HS-5 (cell line): ENCODE measurements at regions not wholly inside any gene's neighbourhood (a gene's known extent, or its start where the extent isn't known, plus 50 kb on each side); places are given as distances from the start of the nearest gene placed in this dataset.

Source experiments
- DNase-seq: peaks from one replicate; pipeline ENCODE4 v3.0.0-alpha.2; 2012; ENCODE audit warnings: low read depth

- no peak for DNase-seq
Measured at GRCh38 chr4:123497340-123497739, 100.7 kb downstream of the SPRY1 start.

- DNase-seq: no peak
Measured at GRCh38 chr4:123501733-123502132, 105.1 kb downstream of the SPRY1 start.

- no peak for DNase-seq
Measured at GRCh38 chr4:123503698-123504363, 107.2 kb downstream of the SPRY1 start.

GRCh38 chr4:123505095-123506010 is 108.8 kb downstream of the SPRY1 start:
- no peak for DNase-seq

GRCh38 chr4:123506011-123506695 is 109.6 kb downstream of the SPRY1 start:
- DNase-seq: no peak

GRCh38 chr4:123507376-123507775 is 110.8 kb downstream of the SPRY1 start:
- no peak for DNase-seq

GRCh38 chr4:123510221-123510620 is 113.6 kb downstream of the SPRY1 start:
- DNase-seq: no peak

GRCh38 chr4:123510659-123511058 is 114.1 kb downstream of the SPRY1 start:
- DNase-seq: no peak

GRCh38 chr4:123516576-123516975 is 120.0 kb downstream of the SPRY1 start:
- no peak for DNase-seq

- no peak for DNase-seq
Measured at GRCh38 chr4:123517176-123517575, 120.6 kb downstream of the SPRY1 start.

GRCh38 chr4:123517971-123518370 is 121.4 kb downstream of the SPRY1 start:
- no peak for DNase-seq

GRCh38 chr4:123520325-123520724 is 123.7 kb downstream of the SPRY1 start:
- no peak for DNase-seq

- no peak for DNase-seq
Measured at GRCh38 chr4:123522081-123522480, 125.5 kb downstream of the SPRY1 start.

GRCh38 chr4:123522646-123523045 is 126.1 kb downstream of the SPRY1 start:
- no peak for DNase-seq

GRCh38 chr4:123524958-123525628 is 128.5 kb downstream of the SPRY1 start:
- no peak for DNase-seq

- no peak for DNase-seq
Measured at GRCh38 chr4:123526511-123526910, 129.9 kb downstream of the SPRY1 start.

GRCh38 chr4:123528501-123529277 is 132.1 kb downstream of the SPRY1 start:
- no peak for DNase-seq

GRCh38 chr4:123529278-123529568 is 132.6 kb downstream of the SPRY1 start:
- DNase-seq: no peak

GRCh38 chr4:123530357-123530756 is 133.8 kb downstream of the SPRY1 start:
- DNase-seq: no peak

- DNase-seq: no peak
Measured at GRCh38 chr4:123535037-123535748, 138.6 kb downstream of the SPRY1 start.

GRCh38 chr4:123536225-123536624 is 139.6 kb downstream of the SPRY1 start:
- no peak for DNase-seq
